HepG2 (cell line): ENCODE measurements at regions not wholly inside any gene's neighbourhood (a gene's known extent, or its start where the extent isn't known, plus 50 kb on each side); places are given as distances from the start of the nearest gene placed in this dataset.

Source experiments
- AGO2 ChIP-seq: fragments of 200-400 bp; formaldehyde crosslinking; optimal IDR thresholded peaks from 2 replicates; pipeline ENCODE3; 2017; ENCODE audit warnings: mild to moderate bottlenecking, low read depth, low read length, moderate library complexity
- ARHGAP35 ChIP-seq: sonication (generic); formaldehyde crosslinking; IDR thresholded peaks from 2 replicates; pipeline ENCODE4 v1.9.0; 2022; ENCODE audit warnings: mild to moderate bottlenecking, inconsistent platforms, moderate library complexity, missing genetic modification reagents, borderline replicate concordance
- ETV6 ChIP-seq: sonication (generic); formaldehyde crosslinking; conservative IDR thresholded peaks from 2 replicates; pipeline ENCODE4 v1.4.0; 2020; ENCODE audit warnings: missing genetic modification reagents
- HNF4A ChIP-seq: sonication (generic); formaldehyde crosslinking; IDR thresholded peaks from 2 replicates; pipeline ENCODE4 v1.4.0; 2020; ENCODE audit warnings: missing genetic modification reagents
- TBL1XR1 ChIP-seq: fragments of 150-350 bp; IDR thresholded peaks from 2 replicates; pipeline ENCODE4 v1.6.1; 2014; ENCODE audit warnings: borderline replicate concordance, low read length; ENCODE audit not compliant: partially characterized antibody
- U2AF2 ChIP-seq: fragments of 200-400 bp; formaldehyde crosslinking; IDR thresholded peaks from 2 replicates; pipeline ENCODE4 v1.6.1; 2017; ENCODE audit warnings: low read depth, mild to moderate bottlenecking, low read length
- ZBTB44 ChIP-seq: sonication (generic); formaldehyde crosslinking; IDR thresholded peaks from 2 replicates; pipeline ENCODE4 v1.4.0; 2020; ENCODE audit warnings: missing genetic modification reagents
- ZFP62 ChIP-seq: sonication (generic); formaldehyde crosslinking; IDR thresholded peaks from 2 replicates; pipeline ENCODE4 v1.4.0; 2020; ENCODE audit warnings: missing genetic modification reagents
- ZNF101 ChIP-seq: sonication (generic); formaldehyde crosslinking; IDR thresholded peaks from 2 replicates; pipeline ENCODE4 v1.4.0; 2020; ENCODE audit warnings: mild to moderate bottlenecking, low read depth, missing genetic modification reagents, borderline replicate concordance
- ZNF18 ChIP-seq: sonication (generic); formaldehyde crosslinking; IDR thresholded peaks from 2 replicates; pipeline ENCODE4 v1.8.0; 2022; ENCODE audit warnings: mild to moderate bottlenecking, missing genetic modification reagents; ENCODE audit not compliant: insufficient replicate concordance
- ZNF180 ChIP-seq: sonication (generic); formaldehyde crosslinking; IDR thresholded peaks from 2 replicates; pipeline ENCODE4 v1.4.0; 2020; ENCODE audit warnings: low read depth, missing genetic modification reagents, borderline replicate concordance
- ZNF512B ChIP-seq: sonication (generic); formaldehyde crosslinking; IDR thresholded peaks from 2 replicates; pipeline ENCODE4 v1.5.1; 2020; ENCODE audit warnings: missing genetic modification reagents, mild to moderate bottlenecking, borderline replicate concordance
- ZNF580 ChIP-seq: IDR thresholded peaks from 2 replicates; pipeline ENCODE4 v1.6.1; 2016; ENCODE audit warnings: low read depth, borderline replicate concordance
- ZNF761 ChIP-seq: sonication (generic); formaldehyde crosslinking; conservative IDR thresholded peaks from 2 replicates; pipeline ENCODE4 v1.4.0; 2020; ENCODE audit warnings: mild to moderate bottlenecking, missing genetic modification reagents
- ZNF800 ChIP-seq: sonication (generic); formaldehyde crosslinking; IDR thresholded peaks from 2 replicates; pipeline ENCODE4 v1.4.0; 2020; ENCODE audit warnings: missing genetic modification reagents
- ZNF879 ChIP-seq: sonication (generic); formaldehyde crosslinking; IDR thresholded peaks from 2 replicates; pipeline ENCODE4 v1.8.1; 2023; ENCODE audit warnings: missing genetic modification reagents

GRCh38 chr5:147175516-147176097, 59.2 kb upstream of the STK32A start (continued):
- no peak for TF ChIP-seq ETV6
- peak; percentile 98 for TF ChIP-seq HNF4A (CRISPR knock-in tag)
- no peak for TF ChIP-seq TBL1XR1
- no peak for TF ChIP-seq ZBTB44 (CRISPR knock-in tag)
- TF ChIP-seq ZNF180 (CRISPR knock-in tag): no peak
- no peak for TF ChIP-seq ZNF879 (CRISPR knock-in tag)
- TF ChIP-seq ARHGAP35 (CRISPR knock-in tag): no peak
- no peak for TF ChIP-seq AGO2
- no peak for TF ChIP-seq ZNF512B (CRISPR knock-in tag)
- no peak for TF ChIP-seq ZFP62
- 0 out of 2 replicates have a peak, but pooled peaks have one; percentile 64 for TF ChIP-seq ZNF580
- no peak for TF ChIP-seq ZNF800
- no peak for TF ChIP-seq ZNF761
- TF ChIP-seq U2AF2: no peak
- TF ChIP-seq ZNF101 (CRISPR knock-in tag): no peak
- TF ChIP-seq ZNF18 (CRISPR knock-in tag): no peak
